ENCODE measurements at regions not wholly inside any gene's neighbourhood (a gene's known extent, or its start where the extent isn't known, plus 50 kb on each side); places are given as distances from the start of the nearest gene placed in this dataset.

DNA sequence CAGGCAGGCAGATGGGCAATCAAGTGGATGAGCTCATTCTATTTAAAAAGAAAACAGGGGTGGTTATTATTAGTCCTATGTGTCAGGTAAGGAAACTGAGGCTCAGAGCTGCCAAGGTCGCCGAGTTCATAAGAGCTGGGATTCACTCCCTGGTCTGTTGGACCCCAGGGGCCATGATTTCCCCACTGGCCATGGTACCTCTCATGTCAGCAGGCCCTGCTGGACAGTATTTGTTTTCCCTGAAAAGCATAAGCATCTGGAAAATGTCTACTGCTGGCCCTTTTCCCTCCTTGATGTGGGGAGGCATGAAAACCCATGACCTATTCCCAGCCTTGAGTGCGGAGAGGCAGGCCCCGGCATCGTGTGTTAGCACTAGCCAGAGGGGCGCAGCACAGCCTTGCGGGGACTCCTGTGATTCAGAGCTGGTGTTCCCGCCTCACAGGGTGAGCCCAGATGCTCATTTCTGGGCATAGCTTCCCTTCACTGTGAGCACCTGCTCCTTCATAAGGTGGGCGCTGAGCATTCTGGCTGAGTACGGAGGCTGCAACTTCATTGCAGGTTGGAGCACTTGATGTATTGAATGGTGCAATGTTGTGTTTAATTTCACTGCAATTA is 617.5 kb downstream of the PTPRU start:
- Mint-ChIP-seq H3K9me3 (no peaks in the 10 kb centered on the region), H3K4me3 (no peak overlapping the region), H3K36me3 (ENCODE audit: low read depth) (no peaks in the 10 kb centered on the region), H3K27me3 (ENCODE audit: insufficient read depth) (peaks cover 1% of the 10 kb centered on the region), H3K27ac (no peak overlapping the region), H3K4me1 (peaks cover 8% of the 10 kb centered on the region)
- no peak for TF ChIP-seq CTCF (conservative IDR thresholded peaks at IDR 0.05)
- Histone ChIP-seq H3K9ac (ENCODE audit: extremely low read depth, low read length, poor library complexity, severe bottlenecking) (no peak overlapping the region), H3K27ac (ENCODE audit: low read depth, low read length) (no peak overlapping the region), H3K4me3 (ENCODE audit: low read length) (no peak overlapping the region), H3K36me3 (ENCODE audit: control insufficient read depth, insufficient read depth, low read length) (no peaks in the 10 kb centered on the region), H3K9me3 (ENCODE audit: control insufficient read depth, low read length) (no peaks in the 10 kb centered on the region), H3K4me1 (ENCODE audit: control insufficient read depth, insufficient read depth, low read length) (no peaks in the 10 kb centered on the region), H3K27me3 (ENCODE audit: control insufficient read depth, insufficient read depth, low read length, poor library complexity, severe bottlenecking) (no peaks in the 10 kb centered on the region)
- DNase-seq: no peak
- 90 to 93% methylated on average over 4 to 10 of the region's 10 CpGs for WGBS, 2 experiments (ENCODE audit: insufficient coverage in 1 of 2, insufficient read length in 1 of 2)

DNA sequence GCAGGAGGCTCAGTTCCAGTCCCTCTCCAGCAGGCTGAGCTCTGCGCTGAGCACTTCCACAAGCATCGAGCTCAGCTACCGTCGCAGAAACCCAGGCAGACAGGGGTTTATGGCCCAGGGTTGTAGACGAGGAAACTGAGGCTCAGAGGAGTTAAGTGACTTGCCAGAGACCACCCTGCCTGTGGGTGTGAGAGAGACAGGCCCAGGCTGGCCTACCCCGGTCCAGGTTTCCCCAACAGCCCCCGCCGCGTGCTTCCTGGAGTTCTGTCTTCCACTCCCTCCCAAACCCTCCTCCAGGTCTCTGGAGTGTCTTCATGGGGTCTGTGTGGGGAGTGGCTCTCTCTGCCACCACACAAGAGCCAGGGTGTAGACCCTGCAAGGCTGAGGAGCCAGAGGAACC is 615.9 kb downstream of the PTPRU start:
- Histone ChIP-seq H3K4me3 (ENCODE audit: low read length) (no peak overlapping the region), H3K9ac (ENCODE audit: extremely low read depth, low read length, poor library complexity, severe bottlenecking) (no peak overlapping the region), H3K4me1 (ENCODE audit: control insufficient read depth, insufficient read depth, low read length) (no peaks in the 10 kb centered on the region), H3K27me3 (ENCODE audit: control insufficient read depth, insufficient read depth, low read length, poor library complexity, severe bottlenecking) (no peaks in the 10 kb centered on the region), H3K27ac (ENCODE audit: low read depth, low read length) (no peak overlapping the region), H3K36me3 (ENCODE audit: control insufficient read depth, insufficient read depth, low read length) (no peaks in the 10 kb centered on the region), H3K9me3 (ENCODE audit: control insufficient read depth, low read length) (no peaks in the 10 kb centered on the region)
- DNase-seq: no peak
- TF ChIP-seq CTCF (conservative IDR thresholded peaks at IDR 0.05): peak; percentile 24
- no peak overlapping the region for H3K27ac Mint-ChIP-seq
- WGBS, 2 experiments (ENCODE audit: insufficient coverage in 1 of 2, insufficient read length in 1 of 2): 78 to 92% methylated on average over 5 to 8 of the region's 9 CpGs
- no peak overlapping the region for H3K4me3 Mint-ChIP-seq
- no peaks in the 10 kb centered on the region for H3K36me3 Mint-ChIP-seq (ENCODE audit: low read depth)
- H3K27me3 Mint-ChIP-seq (ENCODE audit: insufficient read depth): peaks cover 1% of the 10 kb centered on the region
- peaks cover 4% of the 10 kb centered on the region for H3K4me1 Mint-ChIP-seq
- no peaks in the 10 kb centered on the region for H3K9me3 Mint-ChIP-seq

- no peaks in the 10 kb centered on the region for H3K4me1 ChIP-seq (ENCODE audit: control insufficient read depth, insufficient read depth, low read length)
- no peak overlapping the region for H3K4me3 Mint-ChIP-seq
- H3K27me3 Mint-ChIP-seq (ENCODE audit: insufficient read depth): peaks cover 1% of the 10 kb centered on the region
- no peaks in the 10 kb centered on the region for H3K27me3 ChIP-seq (ENCODE audit: control insufficient read depth, insufficient read depth, low read length, poor library complexity, severe bottlenecking)
- no peaks in the 10 kb centered on the region for H3K36me3 Mint-ChIP-seq (ENCODE audit: low read depth)
- TF ChIP-seq CTCF (conservative IDR thresholded peaks at IDR 0.05): no peak
- H3K9me3 ChIP-seq (ENCODE audit: control insufficient read depth, low read length): no peaks in the 10 kb centered on the region
- H3K9me3 Mint-ChIP-seq: no peaks in the 10 kb centered on the region
- H3K4me1 Mint-ChIP-seq: peaks cover 4% of the 10 kb centered on the region
- no peak overlapping the region for H3K27ac Mint-ChIP-seq
- no peaks in the 10 kb centered on the region for H3K36me3 ChIP-seq (ENCODE audit: control insufficient read depth, insufficient read depth, low read length)
- no peak overlapping the region for H3K27ac ChIP-seq (ENCODE audit: low read depth, low read length)
- WGBS, 2 experiments (ENCODE audit: insufficient coverage in 1 of 2, insufficient read length in 1 of 2): 77 to 86% methylated on average over 9 to 11 of the region's 11 CpGs
- no peak for DNase-seq
- no peak overlapping the region for H3K9ac ChIP-seq (ENCODE audit: extremely low read depth, low read length, poor library complexity, severe bottlenecking)
- H3K4me3 ChIP-seq (ENCODE audit: low read length): no peak overlapping the region
These were observed 615.4 kb downstream of the PTPRU start for GRCh38 chr1:29851691-29852090.

Data from endodermal cell (in vitro differentiated cells).